ENCODE measurements at regions not wholly inside any gene's neighbourhood (a gene's known extent, or its start where the extent isn't known, plus 50 kb on each side); places are given as distances from the start of the nearest gene placed in this dataset.
"Not testable (repeated sequence)": the region's sequence is repeated elsewhere in the genome, so short reads cannot be mapped to it uniquely, and the experiment has no call there.

GRCh38 chr11:16591157-16591556 is 147.3 kb upstream of the C11orf58 start:
- Histone ChIP-seq H3K27ac (no peak overlapping the region), H3K9me3 (ENCODE audit: severe bottlenecking) (no peaks in the 10 kb centered on the region), H3K36me3 (no peaks in the 10 kb centered on the region), H3K27me3 (ENCODE audit: insufficient read depth, low read depth, severe bottlenecking) (no peaks in the 10 kb centered on the region), H3K4me3 (ENCODE audit: low read depth, low read length) (no peak overlapping the region)
- DNase-seq, result no peak
- TF ChIP-seq, protein P1, sequence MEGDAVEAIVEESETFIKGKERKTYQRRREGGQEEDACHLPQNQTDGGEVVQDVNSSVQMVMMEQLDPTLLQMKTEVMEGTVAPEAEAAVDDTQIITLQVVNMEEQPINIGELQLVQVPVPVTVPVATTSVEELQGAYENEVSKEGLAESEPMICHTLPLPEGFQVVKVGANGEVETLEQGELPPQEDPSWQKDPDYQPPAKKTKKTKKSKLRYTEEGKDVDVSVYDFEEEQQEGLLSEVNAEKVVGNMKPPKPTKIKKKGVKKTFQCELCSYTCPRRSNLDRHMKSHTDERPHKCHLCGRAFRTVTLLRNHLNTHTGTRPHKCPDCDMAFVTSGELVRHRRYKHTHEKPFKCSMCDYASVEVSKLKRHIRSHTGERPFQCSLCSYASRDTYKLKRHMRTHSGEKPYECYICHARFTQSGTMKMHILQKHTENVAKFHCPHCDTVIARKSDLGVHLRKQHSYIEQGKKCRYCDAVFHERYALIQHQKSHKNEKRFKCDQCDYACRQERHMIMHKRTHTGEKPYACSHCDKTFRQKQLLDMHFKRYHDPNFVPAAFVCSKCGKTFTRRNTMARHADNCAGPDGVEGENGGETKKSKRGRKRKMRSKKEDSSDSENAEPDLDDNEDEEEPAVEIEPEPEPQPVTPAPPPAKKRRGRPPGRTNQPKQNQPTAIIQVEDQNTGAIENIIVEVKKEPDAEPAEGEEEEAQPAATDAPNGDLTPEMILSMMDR (IDR thresholded peaks at IDR 0.05; ENCODE audit: low read depth, low read length), result no peak

DNA sequence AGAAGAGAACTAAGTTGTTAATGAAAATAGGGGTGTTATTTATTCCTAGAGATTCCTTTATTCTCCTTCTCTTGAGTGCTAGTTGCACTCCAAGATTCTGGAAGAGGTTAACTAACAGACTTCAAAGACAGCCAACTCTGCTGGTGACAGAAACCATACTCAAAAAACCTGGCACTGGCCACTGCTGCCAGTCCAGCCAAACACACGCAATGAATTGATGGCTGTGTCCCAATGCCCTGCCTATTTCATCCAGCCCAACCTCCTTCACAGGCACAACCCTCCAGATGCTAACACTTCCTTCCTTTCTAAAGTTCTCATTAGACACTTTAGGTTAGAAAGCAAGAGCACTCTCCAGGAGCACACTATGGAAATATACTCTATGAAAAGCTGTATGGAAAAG is 150.8 kb upstream of the C11orf58 start:
- DNase-seq, result no peak
- no peaks in the 10 kb centered on the region for H3K9me3 ChIP-seq (ENCODE audit: severe bottlenecking)
- no peaks in the 10 kb centered on the region for H3K27me3 ChIP-seq (ENCODE audit: insufficient read depth, low read depth, severe bottlenecking)
- no peaks in the 10 kb centered on the region for H3K36me3 ChIP-seq
- H3K4me3 ChIP-seq (ENCODE audit: low read depth, low read length), result no peak overlapping the region
- no peak overlapping the region for H3K27ac ChIP-seq
- TF ChIP-seq, protein P1 (IDR thresholded peaks at IDR 0.05; ENCODE audit: low read depth, low read length), result no peak

- H3K27ac ChIP-seq, result no peak overlapping the region
- no peaks in the 10 kb centered on the region for H3K27me3 ChIP-seq (ENCODE audit: insufficient read depth, low read depth, severe bottlenecking)
- DNase-seq, result no peak
- H3K4me3 ChIP-seq (ENCODE audit: low read depth, low read length), result no peak overlapping the region
- TF ChIP-seq, protein P1 (IDR thresholded peaks at IDR 0.05; ENCODE audit: low read depth, low read length), result no peak
- H3K9me3 ChIP-seq (ENCODE audit: severe bottlenecking), result no peaks in the 10 kb centered on the region
- H3K36me3 ChIP-seq, result no peaks in the 10 kb centered on the region
Measured at GRCh38 chr11:16584569-16584968, 153.9 kb upstream of the C11orf58 start.

- H3K27me3 ChIP-seq (ENCODE audit: insufficient read depth, low read depth, severe bottlenecking); H3K27ac ChIP-seq; H3K4me3 ChIP-seq (ENCODE audit: low read depth, low read length); H3K36me3 ChIP-seq; H3K9me3 ChIP-seq (ENCODE audit: severe bottlenecking); DNase-seq: not testable (repeated sequence)
Measured at GRCh38 chr11:16581078-16581477, 157.4 kb upstream of the C11orf58 start.

- H3K36me3 ChIP-seq, result no peaks in the 10 kb centered on the region
- H3K9me3 ChIP-seq (ENCODE audit: severe bottlenecking), result no peaks in the 10 kb centered on the region
- H3K27ac ChIP-seq, result no peak overlapping the region
- no peak overlapping the region for H3K4me3 ChIP-seq (ENCODE audit: low read depth, low read length)
- no peaks in the 10 kb centered on the region for H3K27me3 ChIP-seq (ENCODE audit: insufficient read depth, low read depth, severe bottlenecking)
- no peak for DNase-seq
- TF ChIP-seq, protein P1 (IDR thresholded peaks at IDR 0.05; ENCODE audit: low read depth, low read length), result no peak
Measured at GRCh38 chr11:16577490-16577889, 161.0 kb upstream of the C11orf58 start.

GRCh38 chr11:16574889-16575288 is 163.6 kb upstream of the C11orf58 start:
- DNase-seq; H3K4me3 ChIP-seq (ENCODE audit: low read depth, low read length); H3K36me3 ChIP-seq; H3K27me3 ChIP-seq (ENCODE audit: insufficient read depth, low read depth, severe bottlenecking); H3K27ac ChIP-seq; H3K9me3 ChIP-seq (ENCODE audit: severe bottlenecking): not testable (repeated sequence)

DNA sequence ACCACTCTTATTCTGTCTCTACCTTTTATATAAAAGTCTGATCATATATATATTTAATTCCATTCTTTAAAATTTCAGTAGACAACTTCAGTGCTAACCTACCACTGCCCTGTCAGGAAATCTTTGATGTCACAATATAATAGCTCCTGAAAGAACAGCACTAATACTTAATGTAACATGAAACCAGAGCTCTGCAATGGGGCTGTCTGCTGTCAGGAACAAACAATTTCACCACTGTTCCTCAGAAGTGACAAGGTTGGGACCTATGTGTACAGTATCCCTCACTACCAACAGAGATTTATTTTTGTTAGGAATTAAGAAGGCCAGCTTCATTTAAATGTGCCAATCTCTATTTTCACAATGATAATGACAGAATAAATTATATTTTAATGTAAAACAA is 165.5 kb upstream of the C11orf58 start:
- no peaks in the 10 kb centered on the region for H3K9me3 ChIP-seq (ENCODE audit: severe bottlenecking)
- TF ChIP-seq, protein P1 (IDR thresholded peaks at IDR 0.05; ENCODE audit: low read depth, low read length), result no peak
- H3K27me3 ChIP-seq (ENCODE audit: insufficient read depth, low read depth, severe bottlenecking), result no peaks in the 10 kb centered on the region
- H3K27ac ChIP-seq, result no peak overlapping the region
- DNase-seq, result no peak
- H3K36me3 ChIP-seq, result no peaks in the 10 kb centered on the region
- H3K4me3 ChIP-seq (ENCODE audit: low read depth, low read length), result no peak overlapping the region
